Epithelial cell of esophagus (primary cell): ENCODE measurements at regions not wholly inside any gene's neighbourhood (a gene's known extent, or its start where the extent isn't known, plus 50 kb on each side); places are given as distances from the start of the nearest gene placed in this dataset.
"Not testable (repeated sequence)": the region's sequence is repeated elsewhere in the genome, so short reads cannot be mapped to it uniquely, and the experiment has no call there.

Experiments used
- DNase-seq: peaks from one replicate; pipeline ENCODE4 v3.0.0; 2010; ENCODE audit warnings: low read depth
- H3K4me3 ChIP-seq: 2 replicates; pipeline ENCODE4 v1.5.1; 2011; ENCODE audit warnings: mild to moderate bottlenecking, low read length, control low read depth
- TF ChIP-seq, protein P1 (sequence below): IDR thresholded peaks from 2 replicates; pipeline ENCODE4 v1.5.1; 2011; ENCODE audit warnings: low read depth, mild to moderate bottlenecking, low read length, control low read depth, inconsistent platforms; ENCODE audit not compliant: insufficient read depth; ENCODE audit errors: missing control alignments

DNA sequence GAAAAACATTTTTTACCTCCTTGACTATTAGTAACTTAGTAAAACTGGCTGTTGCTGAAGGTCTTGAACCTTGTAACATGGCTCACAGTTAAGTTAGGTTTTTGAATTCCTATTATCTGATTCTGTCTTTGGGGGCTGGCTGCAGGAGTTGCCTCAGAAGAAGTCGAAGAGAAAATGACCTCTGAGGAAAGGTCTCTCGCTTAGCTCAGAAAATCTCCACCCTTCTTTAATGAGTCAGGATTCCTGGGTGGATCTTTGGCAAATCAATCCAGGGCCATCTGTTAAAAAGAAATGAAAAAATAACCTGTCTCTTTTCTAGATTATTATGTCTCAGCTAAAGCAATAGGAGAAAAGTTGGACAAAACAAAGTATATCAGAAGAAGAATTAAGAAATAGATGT is 267.8 kb upstream of the SEMA3C start:
- TF ChIP-seq, protein P1, sequence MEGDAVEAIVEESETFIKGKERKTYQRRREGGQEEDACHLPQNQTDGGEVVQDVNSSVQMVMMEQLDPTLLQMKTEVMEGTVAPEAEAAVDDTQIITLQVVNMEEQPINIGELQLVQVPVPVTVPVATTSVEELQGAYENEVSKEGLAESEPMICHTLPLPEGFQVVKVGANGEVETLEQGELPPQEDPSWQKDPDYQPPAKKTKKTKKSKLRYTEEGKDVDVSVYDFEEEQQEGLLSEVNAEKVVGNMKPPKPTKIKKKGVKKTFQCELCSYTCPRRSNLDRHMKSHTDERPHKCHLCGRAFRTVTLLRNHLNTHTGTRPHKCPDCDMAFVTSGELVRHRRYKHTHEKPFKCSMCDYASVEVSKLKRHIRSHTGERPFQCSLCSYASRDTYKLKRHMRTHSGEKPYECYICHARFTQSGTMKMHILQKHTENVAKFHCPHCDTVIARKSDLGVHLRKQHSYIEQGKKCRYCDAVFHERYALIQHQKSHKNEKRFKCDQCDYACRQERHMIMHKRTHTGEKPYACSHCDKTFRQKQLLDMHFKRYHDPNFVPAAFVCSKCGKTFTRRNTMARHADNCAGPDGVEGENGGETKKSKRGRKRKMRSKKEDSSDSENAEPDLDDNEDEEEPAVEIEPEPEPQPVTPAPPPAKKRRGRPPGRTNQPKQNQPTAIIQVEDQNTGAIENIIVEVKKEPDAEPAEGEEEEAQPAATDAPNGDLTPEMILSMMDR = no peak
- H3K4me3 ChIP-seq = no peak overlapping the region
- DNase-seq = no peak

- DNase-seq = no peak
- TF ChIP-seq, protein P1 = no peak
- H3K4me3 ChIP-seq = no peak overlapping the region
These were observed 266.2 kb upstream of the SEMA3C start for GRCh38 chr7:81185072-81185471.

DNA sequence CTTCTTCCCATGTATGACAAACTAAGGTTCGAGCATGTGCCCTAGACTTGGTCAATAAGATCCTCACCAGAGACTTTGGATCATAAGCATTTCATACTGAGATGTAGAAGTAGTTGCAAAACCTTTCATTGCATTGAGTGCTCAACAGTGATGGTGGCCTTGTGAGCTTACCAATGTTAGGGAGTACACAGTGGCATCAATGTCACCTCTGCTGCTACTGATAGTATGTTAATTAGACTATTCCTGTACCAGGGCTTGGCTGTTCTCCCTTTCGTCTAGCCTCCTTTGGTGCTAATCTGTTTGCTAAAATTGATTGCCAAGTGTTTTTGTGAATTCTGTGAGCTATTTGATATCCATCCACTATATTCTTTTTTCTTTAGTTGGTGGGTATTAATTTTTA is 264.5 kb upstream of the SEMA3C start:
- no peak for DNase-seq
- TF ChIP-seq, protein P1 = no peak
- no peak overlapping the region for H3K4me3 ChIP-seq

GRCh38 chr7:81182056-81182455 is 263.2 kb upstream of the SEMA3C start:
- not testable (repeated sequence) for DNase-seq, H3K4me3 ChIP-seq

DNA sequence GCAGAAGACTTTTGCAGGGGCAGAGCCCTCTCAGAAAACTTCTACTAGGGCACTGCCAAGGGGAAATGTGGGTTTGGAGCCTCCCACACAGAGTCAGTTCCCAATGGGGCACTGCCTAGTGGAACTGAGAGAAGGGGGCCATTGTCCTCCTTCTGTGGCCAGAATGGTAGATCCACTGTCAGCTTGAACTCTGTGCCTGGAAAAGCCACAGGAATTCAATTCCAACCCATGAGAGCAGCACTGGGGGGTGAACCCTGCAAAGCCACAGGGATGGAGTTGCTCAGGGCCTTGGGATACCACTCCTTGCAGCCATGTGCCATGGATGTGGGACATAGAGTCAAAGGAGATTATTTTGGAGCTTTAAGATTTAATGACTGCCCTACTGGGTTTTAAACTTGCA is 262.2 kb upstream of the SEMA3C start:
- no peak for DNase-seq
- TF ChIP-seq, protein P1 = no peak

DNA sequence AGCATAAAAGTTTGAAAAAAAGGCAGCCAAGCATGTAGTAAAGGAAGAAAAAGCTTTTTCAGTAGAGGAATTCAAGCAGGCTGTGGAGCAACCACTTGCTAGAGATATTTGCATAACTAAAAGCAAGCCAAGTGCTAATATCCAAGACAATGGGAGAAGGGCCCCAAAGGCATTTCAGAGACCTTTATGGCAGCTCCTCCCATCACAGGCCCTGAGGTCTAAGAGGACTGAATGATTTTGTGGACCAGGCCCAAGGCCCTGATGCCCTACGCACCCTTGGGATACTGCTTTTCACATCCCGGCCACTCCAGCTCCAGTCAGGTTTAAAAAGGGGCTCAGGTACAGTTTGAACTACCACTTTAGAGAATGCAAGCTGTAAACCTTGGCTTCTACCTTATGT is 261.7 kb upstream of the SEMA3C start:
- DNase-seq = no peak
- no peak overlapping the region for H3K4me3 ChIP-seq
- TF ChIP-seq, protein P1 = no peak

More for the DNA sequence above, 262.2 kb upstream of the SEMA3C start:
- H3K4me3 ChIP-seq = no peak overlapping the region

DNA sequence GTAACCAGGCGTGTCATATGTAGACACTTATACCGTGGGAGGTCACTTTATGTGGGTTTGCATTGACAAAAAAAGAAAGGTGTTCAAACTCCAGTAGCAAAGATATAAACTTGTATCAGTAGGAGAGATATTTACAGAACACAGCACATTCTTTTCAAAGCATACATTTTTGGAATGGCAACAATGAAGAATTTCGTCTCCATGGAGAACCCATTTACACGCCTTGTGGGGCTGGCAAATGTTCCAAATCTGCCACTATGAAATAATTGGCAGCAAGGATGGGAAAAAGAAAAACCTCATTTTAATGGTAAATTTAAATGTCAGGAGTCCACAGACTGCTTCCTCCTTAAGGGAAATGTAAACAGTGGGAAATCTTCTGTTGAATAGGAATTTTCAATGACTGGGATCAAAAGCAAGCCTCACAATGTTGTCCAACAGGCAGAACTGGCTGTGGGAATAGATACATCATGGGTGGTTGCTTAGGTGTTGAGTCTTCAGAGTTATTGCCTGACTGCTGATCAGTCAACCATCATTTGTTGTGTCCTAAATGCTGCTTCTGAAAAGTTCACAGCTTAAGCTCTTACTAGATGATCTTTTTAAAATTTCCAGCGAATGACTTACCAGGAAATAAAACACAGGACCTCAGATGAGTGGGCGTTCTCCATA is 256.6 kb upstream of the SEMA3C start:
- TF ChIP-seq, protein P1 = no peak
- DNase-seq = peak; percentile 84
- no peak overlapping the region for H3K4me3 ChIP-seq
